H1 (cell line): ENCODE measurements at regions not wholly inside any gene's neighbourhood (a gene's known extent, or its start where the extent isn't known, plus 50 kb on each side); places are given as distances from the start of the nearest gene placed in this dataset.

ENCODE experiments used
- CBX8 ChIP-seq: fragments of 300-800, 300-1000 bp; sonication (generic); IDR thresholded peaks from 2 replicates; pipeline ENCODE4 v1.7.1; 2016; ENCODE audit warnings: low read depth, low read length, borderline replicate concordance
- CHD7 ChIP-seq: fragments of 300-600 bp; sonication (generic); IDR thresholded peaks from 2 replicates; pipeline ENCODE4 v1.7.1; 2012; ENCODE audit warnings: low read length, moderate library complexity, mild to moderate bottlenecking, inconsistent platforms; ENCODE audit not compliant: insufficient replicate concordance
- CTCF ChIP-seq, 3 experiments: IDR thresholded peaks; 1 replicate in 2 of 3; 2 replicates in 1 of 3; pipeline versions ENCODE4 v1.5.1 to v1.6.1; 2011; ENCODE audit warnings: low read length in 3 of 3, mild to moderate bottlenecking in 3 of 3, inconsistent platforms in 2 of 3, low read depth in 1 of 3, moderate library complexity in 1 of 3; ENCODE audit not compliant: insufficient read depth in 1 of 3; ENCODE audit errors: control extremely low read depth in 1 of 3
- EGR1 ChIP-seq: IDR thresholded peaks from 2 replicates; pipeline ENCODE4 v1.6.1; 2011; ENCODE audit warnings: low read depth, low read length, borderline replicate concordance
- JUN ChIP-seq: IDR thresholded peaks from 2 replicates; pipeline ENCODE4 v1.6.1; 2011; ENCODE audit warnings: low read depth, mild to moderate bottlenecking, improper control_type of control experiment, low read length
- KDM4A ChIP-seq: IDR thresholded peaks from one replicate; pipeline ENCODE4 v1.7.1; 2012; ENCODE audit warnings: low read depth, mild to moderate bottlenecking, moderate library complexity, low read length, inconsistent platforms; ENCODE audit not compliant: severe bottlenecking
- MAFK ChIP-seq: IDR thresholded peaks from 2 replicates; pipeline ENCODE4 v1.6.1; 2012; ENCODE audit warnings: low read depth, mild to moderate bottlenecking, improper control_type of control experiment, low read length
- PHF8 ChIP-seq: fragments of 200-600 bp; sonication (generic); conservative IDR thresholded peaks from 2 replicates; pipeline ENCODE4 v1.7.1; 2012; ENCODE audit warnings: low read depth, mild to moderate bottlenecking, inconsistent platforms, low read length, moderate library complexity
- RFX5 ChIP-seq: IDR thresholded peaks from 2 replicates; pipeline ENCODE4 v1.6.1; 2011; ENCODE audit warnings: low read depth, low read length, improper control_type of control experiment, borderline replicate concordance
- SUZ12 ChIP-seq: fragments of 200-600 bp; sonication (generic); IDR thresholded peaks from 2 replicates; pipeline ENCODE4 v1.6.1; 2012; ENCODE audit warnings: mild to moderate bottlenecking, inconsistent platforms, low read length, moderate library complexity, mixed read lengths

- TF ChIP-seq CHD7 (no peak), JUN (no peak), EGR1 (no peak), CBX8 (no peak), PHF8 (no peak), SUZ12 (no peak), KDM4A (no peak), MAFK (no peak), CTCF (IDR thresholded peaks at IDR 0.05; ENCODE audit: control extremely low read depth in 1 of 3, insufficient read depth in 1 of 3, low read depth in 1 of 3, low read length in 3 of 3) (no peak), RFX5 (no peak)
Observed at GRCh38 chr3:190990898-190991297, 128.4 kb upstream of the GMNC start (continued).
